Hepatocyte (in vitro differentiated cells): ENCODE measurements at regions not wholly inside any gene's neighbourhood (a gene's known extent, or its start where the extent isn't known, plus 50 kb on each side); places are given as distances from the start of the nearest gene placed in this dataset.

Source experiments
- DNase-seq: peaks from one replicate; pipeline ENCODE4 v3.0.0-alpha.2; 2016; ENCODE audit warnings: low spot score
- H2AFZ ChIP-seq: fragments of 200-600 bp; sonication (generic); 2 replicates; pipeline ENCODE4 v1.6.0; 2016; ENCODE audit warnings: antibody characterized with exemption, mild to moderate bottlenecking
- H3K27ac ChIP-seq: fragments of 200-600 bp; sonication (generic); 2 replicates; pipeline ENCODE4 v1.5.1; 2016; ENCODE audit warnings: mild to moderate bottlenecking
- H3K27me3 ChIP-seq: fragments of 200-600 bp; sonication (generic); 2 replicates; pipeline ENCODE4 v1.6.1; 2016
- H3K36me3 ChIP-seq: fragments of 200-600 bp; sonication (generic); replicated peaks from 2 replicates; pipeline ENCODE4 v1.5.1; 2016; ENCODE audit warnings: low read depth; ENCODE audit not compliant: insufficient read depth
- H3K4me1 ChIP-seq: fragments of 200-600 bp; sonication (generic); 2 replicates; pipeline ENCODE4 v1.5.1; 2016; ENCODE audit warnings: mild to moderate bottlenecking, moderate library complexity; ENCODE audit not compliant: insufficient read depth
- H3K4me2 ChIP-seq: fragments of 200-600 bp; sonication (generic); 2 replicates; pipeline ENCODE4 v1.6.0; 2016
- H3K4me3 ChIP-seq: fragments of 200-600 bp; sonication (generic); 2 replicates; pipeline ENCODE4 v1.5.1; 2016; ENCODE audit warnings: mild to moderate bottlenecking
- H3K79me2 ChIP-seq: fragments of 200-600 bp; sonication (generic); 2 replicates; pipeline ENCODE4 v1.6.0; 2017; ENCODE audit warnings: mild to moderate bottlenecking
- H3K9me2 ChIP-seq: fragments of 200-600 bp; sonication (generic); replicated peaks from 2 replicates; pipeline ENCODE4 v1.6.0; 2017; ENCODE audit warnings: mild to moderate bottlenecking; ENCODE audit not compliant: insufficient read depth
- H3K9me3 ChIP-seq: fragments of 200-600 bp; sonication (generic); 2 replicates; pipeline ENCODE4 v1.5.1; 2016; ENCODE audit warnings: low read depth, mild to moderate bottlenecking
- H4K20me1 ChIP-seq: fragments of 200-600 bp; sonication (generic); 2 replicates; pipeline ENCODE4 v1.6.0; 2016; ENCODE audit warnings: mild to moderate bottlenecking; ENCODE audit not compliant: insufficient read depth, poor library complexity, severe bottlenecking
- CTCF ChIP-seq: fragments of 200-600 bp; sonication (generic); IDR thresholded peaks from 2 replicates; pipeline ENCODE4 v1.5.1; 2016; ENCODE audit warnings: antibody characterized with exemption, mild to moderate bottlenecking; ENCODE audit not compliant: poor library complexity
- EZH2 ChIP-seq: fragments of 200-600 bp; sonication (generic); IDR thresholded peaks from 2 replicates; pipeline ENCODE4 v1.6.1; 2016; ENCODE audit warnings: antibody characterized with exemption, mild to moderate bottlenecking, borderline replicate concordance
- EZH2phosphoT487 ChIP-seq: fragments of 200-600 bp; sonication (generic); IDR thresholded peaks from one replicate; pipeline ENCODE4 v1.6.1; 2018; ENCODE audit warnings: antibody characterized with exemption, mild to moderate bottlenecking, low read depth, moderate library complexity; ENCODE audit not compliant: unreplicated experiment, severe bottlenecking
- WGBS: methylation state at CpG from one replicate; pipeline ENCODE4 v1.1.6; 2016; ENCODE audit warnings: low lambda C conversion rate; ENCODE audit errors: missing lambda C conversion rate; 5-methylcytosine and 5-hydroxymethylcytosine counted together

- H3K27ac ChIP-seq = no peak overlapping the region
- DNase-seq = no peak
- TF ChIP-seq EZH2 = no peak
- TF ChIP-seq EZH2phosphoT487 = no peak
- TF ChIP-seq CTCF = no peak
- no peak overlapping the region for H3K4me2 ChIP-seq
- WGBS = 94% methylated on average over 4 of the region's 4 CpGs
- H4K20me1 ChIP-seq = no peaks in the 10 kb centered on the region
- H3K9me3 ChIP-seq = peaks cover 5% of the 10 kb centered on the region
- H3K79me2 ChIP-seq = peaks cover 30% of the 10 kb centered on the region
- H3K27me3 ChIP-seq = no peaks in the 10 kb centered on the region
- H3K9me2 ChIP-seq = no peaks in the 10 kb centered on the region
- H3K4me3 ChIP-seq = no peak overlapping the region
- H3K36me3 ChIP-seq = no peaks in the 10 kb centered on the region
- no peaks in the 10 kb centered on the region for H3K4me1 ChIP-seq
- H2AFZ ChIP-seq = no peak overlapping the region
Observed at GRCh38 chr11:16547879-16548278, 190.6 kb upstream of the C11orf58 start.

GRCh38 chr11:16543642-16544041, 187.3 kb upstream of the SOX6 start:
- Histone ChIP-seq H3K27ac (no peak overlapping the region), H3K9me3 (peaks cover 5% of the 10 kb centered on the region), H3K27me3 (no peaks in the 10 kb centered on the region), H3K79me2 (peaks cover 19% of the 10 kb centered on the region), H2AFZ (no peak overlapping the region), H4K20me1 (no peaks in the 10 kb centered on the region), H3K4me3 (no peak overlapping the region), H3K4me1 (no peaks in the 10 kb centered on the region), H3K9me2 (no peaks in the 10 kb centered on the region), H3K36me3 (no peaks in the 10 kb centered on the region), H3K4me2 (no peak overlapping the region)
- DNase-seq = no peak
- WGBS = 100% methylated on average over 1 of the region's 1 CpG
- TF ChIP-seq EZH2phosphoT487 = no peak
- no peak for TF ChIP-seq CTCF
- no peak for TF ChIP-seq EZH2

- no peaks in the 10 kb centered on the region for H3K27me3 ChIP-seq
- DNase-seq = no peak
- H3K4me1 ChIP-seq = no peaks in the 10 kb centered on the region
- TF ChIP-seq EZH2phosphoT487 (no peak), CTCF (no peak), EZH2 (no peak)
- no peak overlapping the region for H3K4me2 ChIP-seq
- no peak overlapping the region for H3K27ac ChIP-seq
- peaks cover 19% of the 10 kb centered on the region for H3K79me2 ChIP-seq
- no peaks in the 10 kb centered on the region for H3K9me3 ChIP-seq
- H2AFZ ChIP-seq = no peak overlapping the region
- H4K20me1 ChIP-seq = no peaks in the 10 kb centered on the region
- no peaks in the 10 kb centered on the region for H3K36me3 ChIP-seq
- H3K9me2 ChIP-seq = no peaks in the 10 kb centered on the region
- no peak overlapping the region for H3K4me3 ChIP-seq
- WGBS = 100% methylated on average over 1 of the region's 1 CpG
Observed at GRCh38 chr11:16542353-16542752, 186.0 kb upstream of the SOX6 start.

GRCh38 chr11:16536513-16536912, 180.2 kb upstream of the SOX6 start:
- TF ChIP-seq EZH2phosphoT487 (no peak), CTCF (no peak), EZH2 (no peak)
- Histone ChIP-seq H3K4me1 (no peaks in the 10 kb centered on the region), H3K9me3 (no peaks in the 10 kb centered on the region), H3K9me2 (no peaks in the 10 kb centered on the region), H3K27me3 (no peaks in the 10 kb centered on the region), H3K4me3 (no peak overlapping the region), H3K36me3 (no peaks in the 10 kb centered on the region), H3K4me2 (no peak overlapping the region), H3K27ac (no peak overlapping the region), H2AFZ (no peak overlapping the region), H3K79me2 (peaks cover 6% of the 10 kb centered on the region), H4K20me1 (no peaks in the 10 kb centered on the region)
- DNase-seq = no peak
- WGBS = 98% methylated on average over 9 of the region's 9 CpGs
